ENCODE measurements at regions not wholly inside any gene's neighbourhood (a gene's known extent, or its start where the extent isn't known, plus 50 kb on each side); places are given as distances from the start of the nearest gene placed in this dataset.
A peak's percentile ranks its signal among the peaks of the same experiment; 100 is the strongest.

DNA sequence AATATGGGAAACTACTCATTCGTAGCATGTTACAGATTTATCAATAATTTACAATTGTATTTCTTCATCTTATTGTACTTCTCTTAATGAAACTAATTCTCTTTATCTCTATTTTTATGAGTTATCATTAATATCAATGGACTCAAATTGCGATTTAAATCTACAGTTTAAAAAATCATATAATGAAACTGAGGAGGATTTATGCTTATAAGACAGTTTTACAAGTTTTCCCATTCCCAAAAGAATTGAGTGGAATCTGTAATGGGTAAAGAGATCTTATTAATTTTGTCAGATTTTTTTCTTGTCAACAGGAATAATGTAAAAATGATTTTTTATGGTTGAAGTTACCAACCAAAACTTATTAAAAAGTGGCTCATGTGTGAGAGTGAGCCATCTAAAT lies 468.0 kb downstream of the METTL4 start:
- TF ChIP-seq, protein P1, sequence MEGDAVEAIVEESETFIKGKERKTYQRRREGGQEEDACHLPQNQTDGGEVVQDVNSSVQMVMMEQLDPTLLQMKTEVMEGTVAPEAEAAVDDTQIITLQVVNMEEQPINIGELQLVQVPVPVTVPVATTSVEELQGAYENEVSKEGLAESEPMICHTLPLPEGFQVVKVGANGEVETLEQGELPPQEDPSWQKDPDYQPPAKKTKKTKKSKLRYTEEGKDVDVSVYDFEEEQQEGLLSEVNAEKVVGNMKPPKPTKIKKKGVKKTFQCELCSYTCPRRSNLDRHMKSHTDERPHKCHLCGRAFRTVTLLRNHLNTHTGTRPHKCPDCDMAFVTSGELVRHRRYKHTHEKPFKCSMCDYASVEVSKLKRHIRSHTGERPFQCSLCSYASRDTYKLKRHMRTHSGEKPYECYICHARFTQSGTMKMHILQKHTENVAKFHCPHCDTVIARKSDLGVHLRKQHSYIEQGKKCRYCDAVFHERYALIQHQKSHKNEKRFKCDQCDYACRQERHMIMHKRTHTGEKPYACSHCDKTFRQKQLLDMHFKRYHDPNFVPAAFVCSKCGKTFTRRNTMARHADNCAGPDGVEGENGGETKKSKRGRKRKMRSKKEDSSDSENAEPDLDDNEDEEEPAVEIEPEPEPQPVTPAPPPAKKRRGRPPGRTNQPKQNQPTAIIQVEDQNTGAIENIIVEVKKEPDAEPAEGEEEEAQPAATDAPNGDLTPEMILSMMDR (IDR thresholded peaks at IDR 0.05): no peak

DNA sequence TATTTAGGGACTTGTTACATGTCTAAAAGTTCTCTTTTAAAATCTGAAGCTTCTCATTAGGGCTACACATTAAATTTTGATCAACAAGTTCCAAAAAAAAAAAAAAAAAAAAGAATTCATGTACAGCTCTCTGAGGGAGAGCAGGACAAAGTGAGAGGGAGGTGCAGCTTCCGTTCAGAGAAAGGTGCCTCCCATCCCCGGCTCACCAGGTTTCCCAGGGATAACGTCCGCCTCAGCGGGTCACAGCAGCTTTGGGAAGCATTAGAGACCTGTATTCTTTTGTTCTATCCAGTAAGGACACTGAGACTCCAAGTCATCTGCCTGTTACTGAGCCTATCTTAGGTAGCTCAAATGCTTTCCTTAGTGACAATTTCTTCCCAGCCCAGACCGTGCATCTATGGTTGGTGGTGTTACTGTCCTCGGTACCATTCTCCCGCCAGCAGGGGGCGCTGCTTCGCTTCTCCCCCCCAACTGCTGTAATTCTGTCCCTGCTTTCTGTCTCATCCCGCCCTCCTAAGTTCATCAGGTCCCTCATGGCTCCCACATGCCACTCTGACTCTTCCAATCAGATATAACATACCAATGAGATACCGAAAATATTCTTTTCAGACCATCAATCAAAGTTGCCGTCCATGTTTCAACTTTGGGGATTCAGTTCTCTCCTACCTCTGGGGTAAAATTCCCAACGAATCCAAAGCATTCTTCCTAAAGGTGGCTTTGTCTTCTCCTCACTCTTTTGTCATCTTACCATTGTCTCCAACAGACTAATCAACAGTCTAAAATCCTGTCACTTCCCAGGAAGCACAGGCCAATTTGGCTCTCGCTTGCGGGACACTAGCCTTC lies 466.5 kb downstream of the METTL4 start:
- TF ChIP-seq, protein P1 (IDR thresholded peaks at IDR 0.05): peak; percentile 90

DNA sequence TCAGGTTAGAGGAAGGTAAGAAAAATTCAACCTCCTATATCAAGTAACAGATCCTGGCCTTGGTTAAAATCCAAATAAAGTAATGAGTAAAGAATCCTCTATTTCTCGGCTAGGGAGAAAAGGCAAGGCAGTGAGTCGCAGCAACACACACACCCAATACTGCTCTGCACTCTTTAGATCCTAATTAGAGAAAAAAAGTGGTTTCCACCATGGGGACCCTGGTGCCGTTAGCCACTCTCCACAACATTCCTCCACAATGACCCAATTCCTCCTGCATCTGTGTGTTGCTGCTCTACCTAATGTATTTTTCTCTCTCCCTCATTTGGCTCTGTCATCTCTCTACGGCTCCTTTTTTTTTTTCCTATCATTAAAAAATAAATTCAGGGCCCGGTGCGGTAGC lies 462.7 kb downstream of the METTL4 start:
- TF ChIP-seq, protein P1 (IDR thresholded peaks at IDR 0.05): no peak

DNA sequence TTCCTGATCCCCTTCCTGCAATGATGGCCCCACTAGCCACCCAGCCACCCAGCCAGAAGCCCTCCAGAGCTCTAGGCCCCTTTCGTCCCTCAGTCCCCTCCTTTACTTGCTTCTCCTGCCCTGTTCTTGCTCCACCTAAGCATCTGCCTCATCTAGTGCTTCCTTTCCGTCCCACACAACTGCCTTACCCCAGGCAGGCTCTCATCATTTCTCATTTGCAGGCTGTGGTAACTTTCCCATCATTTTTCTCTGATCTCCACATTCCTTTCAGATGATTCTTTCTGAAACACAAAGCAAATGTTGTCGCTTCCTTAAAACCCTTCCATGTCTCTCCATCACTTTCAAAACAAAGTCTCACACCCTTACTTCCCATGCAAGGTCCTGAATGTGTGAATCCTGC lies 459.8 kb downstream of the METTL4 start:
- TF ChIP-seq, protein P1 (IDR thresholded peaks at IDR 0.05): no peak

DNA sequence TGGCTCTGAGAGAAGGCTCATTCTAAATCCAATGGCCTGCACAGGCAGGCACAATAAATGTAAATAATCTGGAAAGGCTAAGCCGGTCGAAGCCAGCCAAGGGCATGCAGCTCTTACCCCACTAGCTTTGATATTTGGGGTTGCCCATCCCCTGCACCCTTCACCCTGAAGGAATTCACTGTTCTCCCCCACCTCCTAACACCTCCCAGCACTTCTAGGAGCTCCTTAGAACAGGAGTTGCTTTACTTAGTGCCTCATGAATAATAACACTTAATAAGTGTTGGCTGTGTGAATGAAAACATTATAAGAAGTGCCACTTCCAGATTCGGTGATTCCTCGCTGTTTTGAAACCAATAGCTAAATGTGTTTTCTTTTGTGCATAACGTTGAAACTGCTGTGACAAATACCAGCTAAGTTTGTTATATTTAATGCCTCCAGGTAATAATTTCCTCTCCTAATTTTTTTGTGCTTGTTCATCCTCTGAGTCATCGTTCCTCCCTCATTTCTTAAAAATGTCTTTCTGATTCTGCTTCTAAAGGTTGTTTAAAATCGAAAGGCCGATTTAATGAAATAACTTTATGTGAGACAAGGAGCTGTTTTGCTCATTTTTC lies 458.8 kb downstream of the METTL4 start:
- TF ChIP-seq, protein P1 (IDR thresholded peaks at IDR 0.05): no peak

DNA sequence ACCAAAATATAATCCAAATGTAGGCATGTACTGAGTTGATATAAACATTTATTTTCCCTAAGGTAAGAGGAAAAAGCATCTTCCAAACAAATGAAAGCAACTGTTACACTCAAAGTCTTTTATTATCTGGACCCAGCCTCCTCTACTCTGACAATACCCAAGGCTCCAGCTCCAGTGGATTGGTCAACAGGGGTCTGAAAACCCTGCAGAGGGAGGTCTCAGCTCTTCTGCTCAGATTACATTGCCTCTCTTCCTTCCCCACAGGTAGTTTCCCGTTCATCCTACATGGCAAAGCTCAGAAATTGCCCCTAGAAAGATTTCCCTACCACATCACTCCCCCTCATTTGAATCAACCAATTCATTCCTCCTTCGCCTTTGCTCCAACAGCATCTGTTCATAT lies 457.0 kb downstream of the METTL4 start:
- TF ChIP-seq, protein P1 (IDR thresholded peaks at IDR 0.05): no peak

DNA sequence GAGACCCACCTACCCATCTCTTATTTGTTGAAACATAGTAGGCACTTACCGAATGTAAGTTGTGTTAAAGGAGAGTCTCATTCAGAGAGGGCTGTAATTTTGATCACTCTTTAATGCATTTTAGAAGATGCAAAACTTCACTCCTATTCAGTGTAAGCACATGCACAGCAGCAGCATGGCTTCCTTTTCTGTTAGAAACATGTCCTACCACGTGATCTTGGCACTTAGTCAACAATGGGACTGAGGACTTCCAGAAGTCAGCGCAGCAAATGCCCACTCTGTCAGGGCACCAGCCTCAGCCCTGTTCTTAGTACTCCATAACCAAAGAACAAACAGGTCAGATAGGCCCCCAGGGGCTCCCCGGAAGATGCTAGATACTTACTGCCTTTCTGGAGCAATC lies 456.5 kb downstream of the METTL4 start:
- TF ChIP-seq, protein P1 (IDR thresholded peaks at IDR 0.05): no peak

Data from LNCAP (cell line).